Esophagus (tissue), 2 donors: ENCODE measurements at regions not wholly inside any gene's neighbourhood (a gene's known extent, or its start where the extent isn't known, plus 50 kb on each side); places are given as distances from the start of the nearest gene placed in this dataset.
"Not testable (repeated sequence)": the region's sequence is repeated elsewhere in the genome, so short reads cannot be mapped to it uniquely, and the experiment has no call there.

Experiments used
- H3K27ac ChIP-seq, 2 donors: one replicate each; pipeline ENCODE4 v1.5.1; 2013; ENCODE audit warnings: low read depth in 2 of 2, mild to moderate bottlenecking in 2 of 2, inconsistent platforms in 1 of 2, low read length in 1 of 2, moderate library complexity in 1 of 2
- H3K27me3 ChIP-seq, 2 donors: one replicate each; pipeline ENCODE4 v1.6.1; 2013; ENCODE audit warnings: low read length in 2 of 2, control low read depth in 1 of 2, mild to moderate bottlenecking in 1 of 2; ENCODE audit not compliant: insufficient read depth in 2 of 2, control insufficient read depth in 1 of 2
- H3K36me3 ChIP-seq, 2 donors: one replicate each; pipeline ENCODE4 v1.6.1; 2013; ENCODE audit warnings: low read length in 1 of 2; ENCODE audit not compliant: control insufficient read depth in 2 of 2, insufficient read depth in 2 of 2
- H3K4me1 ChIP-seq, 2 donors: one replicate each; pipeline ENCODE4 v1.6.1; 2013; ENCODE audit warnings: low read length in 1 of 2; ENCODE audit not compliant: control insufficient read depth in 2 of 2, insufficient read depth in 2 of 2
- H3K4me3 ChIP-seq, 2 donors: one replicate each; pipeline ENCODE4 v1.5.1; 2013; ENCODE audit warnings: low read length in 2 of 2, mild to moderate bottlenecking in 2 of 2, low read depth in 1 of 2, moderate library complexity in 1 of 2
- H3K9me3 ChIP-seq, 2 donors: one replicate each; pipeline ENCODE4 v1.6.1; 2013; ENCODE audit warnings: mild to moderate bottlenecking in 2 of 2, low read depth in 1 of 2, low read length in 1 of 2, moderate library complexity in 1 of 2; ENCODE audit not compliant: control insufficient read depth in 2 of 2, insufficient read depth in 1 of 2
- WGBS, 2 donors: extraction: QIAGEN DNeasy Blood & Tissue Kit; methylation state at CpG; one replicate each; pipeline ENCODE4 v1.1.7; 2013; 5-methylcytosine and 5-hydroxymethylcytosine counted together
- donor health status: healthy with polysubstance abuse.
- donor health status: Bipolar disorder and iron deficiency.

DNA sequence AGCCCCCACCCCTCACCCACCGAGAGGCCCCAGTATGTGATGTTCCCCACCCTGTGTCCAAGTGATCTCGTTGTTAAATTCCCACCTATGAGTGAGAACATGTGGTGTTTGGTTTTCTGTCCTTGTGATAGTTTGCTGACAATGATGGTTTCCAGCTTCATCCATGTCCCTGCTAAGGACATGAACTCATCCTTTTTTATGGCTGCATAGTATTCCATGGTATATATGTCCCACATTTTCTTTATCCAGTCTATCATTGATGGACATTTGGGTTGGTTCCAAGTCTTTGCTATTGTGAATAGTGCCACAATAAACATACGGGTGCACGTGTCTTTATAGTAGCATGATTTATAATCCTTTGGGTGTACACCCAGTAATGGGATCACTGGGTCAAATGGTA, 79.2 kb downstream of the PXDC1 start:
- 70 to 87% methylated on average over 4 of the region's 4 CpGs for WGBS, 2 donors
- H3K4me1 ChIP-seq, H3K27ac ChIP-seq, H3K27me3 ChIP-seq, H3K4me3 ChIP-seq, H3K9me3 ChIP-seq, H3K36me3 ChIP-seq: not testable (repeated sequence)

DNA sequence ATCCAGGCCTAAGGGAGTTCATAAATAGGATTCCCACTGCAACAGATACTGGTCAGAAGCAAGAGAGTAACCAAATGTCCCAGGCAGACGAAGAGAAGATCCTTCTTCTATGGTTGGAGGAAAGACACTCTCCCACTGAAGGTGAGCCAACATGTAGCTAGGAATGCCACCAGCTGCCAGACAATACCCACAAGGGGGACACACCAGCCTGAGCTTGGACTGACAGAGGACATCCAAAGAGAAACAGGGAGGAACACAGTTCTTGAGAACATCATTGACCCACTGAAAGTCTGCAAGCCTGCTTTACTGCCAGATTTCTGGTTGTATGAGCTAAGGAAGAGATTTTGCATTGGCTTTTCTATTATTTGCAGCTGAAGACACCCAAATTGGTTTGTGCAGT, 80.1 kb downstream of the PXDC1 start:
- WGBS, 2 donors, result 94 to 100% methylated on average over 1 of the region's 1 CpG

DNA sequence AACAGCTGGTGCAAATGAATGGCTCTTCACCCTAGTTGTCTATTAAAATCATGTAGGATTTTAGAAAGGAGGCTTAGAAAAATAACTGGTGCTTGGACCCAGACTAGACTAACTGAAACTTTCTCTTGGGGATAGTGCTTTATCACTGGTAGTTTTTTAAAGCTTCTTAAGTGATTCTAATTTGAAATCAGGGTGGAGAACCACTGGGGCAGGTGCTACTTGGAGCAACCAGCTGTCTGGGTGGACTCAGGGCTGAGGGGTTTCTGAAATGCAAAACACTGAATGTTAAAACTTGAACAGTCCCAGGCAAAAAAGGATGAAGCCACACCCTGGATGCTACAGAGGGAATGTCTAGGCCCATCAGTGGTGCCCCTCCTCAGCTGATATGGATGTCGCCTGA, 81.2 kb downstream of the PXDC1 start:
- Histone ChIP-seq H3K36me3 (no peaks in the 10 kb centered on the region), H3K9me3 (no peaks in the 10 kb centered on the region), H3K4me1 (no peaks in the 10 kb centered on the region), H3K4me3 (no peak overlapping the region), H3K27ac (no peak overlapping the region), H3K27me3 (no peaks in the 10 kb centered on the region)
- WGBS, 2 donors, result 95 to 96% methylated on average over 1 of the region's 1 CpG

More for the DNA sequence above, 80.1 kb downstream of the PXDC1 start:
- H3K9me3 ChIP-seq, result no peaks in the 10 kb centered on the region
- no peaks in the 10 kb centered on the region for H3K36me3 ChIP-seq
- no peaks in the 10 kb centered on the region for H3K27me3 ChIP-seq
- no peaks in the 10 kb centered on the region for H3K4me1 ChIP-seq
- no peak overlapping the region for H3K4me3 ChIP-seq
- H3K27ac ChIP-seq, result no peak overlapping the region

DNA sequence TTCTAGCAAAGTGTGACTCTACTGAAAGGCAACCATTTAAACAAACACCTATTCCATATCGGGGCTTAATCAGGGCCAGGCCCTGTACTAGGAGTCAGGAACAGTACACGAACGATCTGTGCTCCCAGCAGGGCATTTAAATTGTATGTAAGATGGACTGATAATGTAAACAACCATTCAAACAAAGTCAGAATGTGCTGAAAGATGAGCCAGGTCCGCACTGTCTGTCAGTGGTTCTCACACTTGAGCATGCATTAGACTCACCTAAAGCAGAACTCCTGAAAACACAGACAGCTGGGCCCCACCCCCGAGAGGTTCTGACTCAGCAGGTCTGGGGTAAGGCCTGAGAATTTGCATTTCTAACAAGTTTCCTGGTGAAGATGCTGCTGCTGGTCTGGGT, 81.6 kb downstream of the PXDC1 start:
- no peak overlapping the region for H3K27ac ChIP-seq
- no peaks in the 10 kb centered on the region for H3K9me3 ChIP-seq
- 75 to 83% methylated on average over 5 of the region's 5 CpGs for WGBS, 2 donors
- no peaks in the 10 kb centered on the region for H3K36me3 ChIP-seq
- no peaks in the 10 kb centered on the region for H3K4me1 ChIP-seq
- no peak overlapping the region for H3K4me3 ChIP-seq
- no peaks in the 10 kb centered on the region for H3K27me3 ChIP-seq

DNA sequence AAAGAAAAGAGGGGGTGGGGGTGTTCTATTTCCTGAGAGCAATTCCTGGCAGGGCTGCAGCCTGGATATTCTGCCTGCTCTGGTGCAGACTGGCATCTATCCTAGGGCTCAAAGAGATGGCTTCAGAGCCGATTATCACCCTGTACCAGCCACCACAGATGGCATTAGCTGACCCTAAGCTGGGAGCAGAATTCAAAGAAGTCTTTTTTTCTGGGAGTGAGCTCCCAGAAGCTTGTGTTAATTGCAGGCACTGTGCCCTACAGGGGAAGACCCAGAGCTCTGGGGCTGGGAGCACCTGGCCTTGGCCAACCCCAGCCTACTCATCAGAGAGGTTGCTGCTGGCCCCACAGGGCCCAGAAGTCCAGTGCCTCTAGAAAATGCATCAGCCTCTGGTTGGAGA, 85.9 kb downstream of the PXDC1 start:
- no peak overlapping the region for H3K4me3 ChIP-seq
- 79 to 89% methylated on average over 1 of the region's 1 CpG for WGBS, 2 donors
- no peaks in the 10 kb centered on the region for H3K4me1 ChIP-seq
- H3K27ac ChIP-seq, result no peak overlapping the region
- H3K36me3 ChIP-seq, result no peaks in the 10 kb centered on the region
- no peaks in the 10 kb centered on the region for H3K27me3 ChIP-seq
- H3K9me3 ChIP-seq, result no peaks in the 10 kb centered on the region

DNA sequence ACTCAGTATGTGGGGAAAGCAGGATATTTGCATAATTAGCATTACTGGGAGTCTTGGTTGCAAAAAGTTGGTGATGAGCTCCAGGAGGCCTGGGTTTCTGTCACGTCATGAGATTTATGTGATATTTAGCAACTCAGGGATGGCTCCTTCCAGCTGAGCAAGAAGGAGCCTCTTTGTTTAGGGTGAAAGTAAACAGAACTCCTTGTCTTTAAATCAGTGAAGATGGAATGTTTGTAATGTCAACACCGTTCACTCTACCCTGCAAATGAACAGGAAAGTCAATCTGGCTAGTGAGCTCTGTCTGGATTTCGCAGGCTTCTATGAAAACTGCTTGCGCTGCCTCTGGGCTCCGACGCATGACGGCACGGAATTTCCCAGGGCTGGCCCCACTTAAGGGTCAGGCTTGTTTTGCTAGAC, 86.9 kb downstream of the PXDC1 start:
- Histone ChIP-seq H3K27me3 (no peaks in the 10 kb centered on the region), H3K4me3 (no peak overlapping the region), H3K36me3 (no peaks in the 10 kb centered on the region), H3K9me3 (no peaks in the 10 kb centered on the region), H3K27ac (no peak overlapping the region), H3K4me1 (no peaks in the 10 kb centered on the region)
- WGBS, 2 donors, result 71 to 74% methylated on average over 8 of the region's 8 CpGs

DNA sequence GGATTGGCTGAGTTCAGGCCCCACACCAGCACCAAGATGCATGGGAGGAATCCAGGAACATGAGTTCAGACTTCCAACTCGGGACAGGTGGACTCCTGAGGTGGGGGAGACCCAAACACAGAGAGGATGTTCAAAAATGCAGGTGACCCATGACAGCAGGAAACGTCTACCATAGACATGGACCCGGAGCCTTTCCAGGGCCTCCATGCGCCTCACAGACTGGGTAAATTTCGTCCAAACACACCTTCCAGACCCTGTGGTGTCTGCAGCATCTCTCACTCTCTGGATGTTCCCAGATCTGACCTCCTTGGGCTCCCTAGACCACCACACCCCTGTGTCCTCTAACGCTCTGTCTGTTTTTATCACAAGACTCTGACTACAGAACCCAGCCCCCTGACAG, 87.7 kb downstream of the PXDC1 start:
- 82 to 84% methylated on average over 6 of the region's 6 CpGs for WGBS, 2 donors

DNA sequence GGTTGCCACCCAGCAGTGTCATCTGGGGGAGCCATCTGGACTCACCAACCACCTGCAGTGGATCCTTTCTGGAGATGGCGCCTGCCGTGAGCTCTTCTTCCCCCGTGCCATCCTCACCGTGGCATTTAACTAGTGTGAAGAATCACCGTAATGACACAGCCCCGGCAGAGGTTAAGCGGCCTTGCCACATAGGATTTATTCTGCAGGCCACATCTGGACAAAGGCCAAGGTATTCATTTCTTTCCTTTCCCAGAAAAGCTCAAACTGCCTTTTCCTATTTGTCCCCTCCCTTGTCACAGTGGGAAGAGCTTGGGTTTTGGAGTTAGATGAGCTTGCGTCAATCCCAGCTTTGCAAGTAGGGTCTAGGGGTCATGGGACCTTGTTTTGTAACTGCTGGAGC, 88.4 kb downstream of the PXDC1 start:
- no peak overlapping the region for H3K27ac ChIP-seq
- WGBS, 2 donors, result 82 to 85% methylated on average over 8 of the region's 8 CpGs
- H3K27me3 ChIP-seq, result no peaks in the 10 kb centered on the region
- no peaks in the 10 kb centered on the region for H3K36me3 ChIP-seq
- no peak overlapping the region for H3K4me3 ChIP-seq
- no peaks in the 10 kb centered on the region for H3K9me3 ChIP-seq
- no peaks in the 10 kb centered on the region for H3K4me1 ChIP-seq

More for the DNA sequence above, 87.7 kb downstream of the PXDC1 start:
- no peaks in the 10 kb centered on the region for H3K4me1 ChIP-seq
- H3K27ac ChIP-seq, result no peak overlapping the region
- no peaks in the 10 kb centered on the region for H3K36me3 ChIP-seq
- no peaks in the 10 kb centered on the region for H3K9me3 ChIP-seq
- no peaks in the 10 kb centered on the region for H3K27me3 ChIP-seq
- no peak overlapping the region for H3K4me3 ChIP-seq

DNA sequence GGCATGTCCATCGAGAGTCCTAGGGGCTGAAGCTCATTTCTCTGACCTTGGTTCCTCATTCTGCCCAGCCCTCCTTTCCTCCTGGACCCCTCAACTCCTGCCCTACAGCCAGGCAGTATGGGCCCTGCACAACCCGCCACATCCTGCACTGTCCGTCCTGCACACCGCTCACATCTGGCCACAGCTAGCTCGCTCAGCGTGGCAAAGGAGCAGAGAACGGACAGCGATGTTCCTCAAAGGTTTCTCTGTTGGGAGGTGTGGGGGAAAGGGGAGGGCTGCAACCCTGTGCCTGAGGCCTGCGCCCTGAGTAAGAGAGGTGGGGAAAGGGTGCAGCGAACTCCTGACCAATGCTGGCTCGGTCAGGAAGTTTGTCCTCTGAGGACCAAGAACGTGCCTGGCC, 90.1 kb downstream of the PXDC1 start:
- Histone ChIP-seq H3K9me3 (no peaks in the 10 kb centered on the region), H3K4me1 (no peaks in the 10 kb centered on the region), H3K36me3 (no peaks in the 10 kb centered on the region), H3K27ac (no peak overlapping the region), H3K27me3 (no peaks in the 10 kb centered on the region), H3K4me3 (no peak overlapping the region)
- 90 to 93% methylated on average over 12 of the region's 12 CpGs for WGBS, 2 donors

DNA sequence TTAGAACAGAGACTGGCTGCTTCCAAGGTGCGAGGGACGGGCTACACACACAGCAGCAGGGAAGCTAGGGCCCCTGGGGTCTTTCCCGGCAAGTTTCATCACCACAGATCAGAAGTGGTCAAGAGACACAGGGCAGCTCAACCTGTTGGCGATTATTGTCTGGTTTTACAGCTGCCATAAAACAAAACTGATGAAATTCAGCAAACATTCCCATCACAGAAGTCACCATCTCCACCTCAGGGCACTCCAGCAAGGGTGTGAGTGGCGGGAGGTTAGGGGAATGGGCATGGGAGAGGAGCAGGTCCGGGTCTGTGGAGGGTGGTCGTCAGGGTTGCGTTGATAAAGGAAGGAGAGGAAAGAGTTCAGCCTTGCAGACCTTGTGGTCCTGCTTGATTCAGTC, 91.0 kb downstream of the PXDC1 start:
- H3K4me3 ChIP-seq, result no peak overlapping the region
- no peak overlapping the region for H3K27ac ChIP-seq
- 87 to 90% methylated on average over 8 of the region's 8 CpGs for WGBS, 2 donors
- H3K27me3 ChIP-seq, result no peaks in the 10 kb centered on the region
- no peaks in the 10 kb centered on the region for H3K9me3 ChIP-seq
- no peaks in the 10 kb centered on the region for H3K36me3 ChIP-seq
- H3K4me1 ChIP-seq, result no peaks in the 10 kb centered on the region
